Chondrocyte (in vitro differentiated cells): ENCODE measurements at regions not wholly inside any gene's neighbourhood (a gene's known extent, or its start where the extent isn't known, plus 50 kb on each side); places are given as distances from the start of the nearest gene placed in this dataset.

Experiments
- DNase-seq: peaks from one replicate; pipeline ENCODE4 v3.0.0; 2021; ENCODE audit warnings: mixed read lengths, low spot score
- H3K27ac Mint-ChIP-seq: one replicate; pipeline ENCODE4 v1.8.0; 2021; ENCODE audit warnings: mild to moderate bottlenecking, moderate library complexity, mixed read lengths; ENCODE audit not compliant: unreplicated experiment
- H3K27me3 Mint-ChIP-seq: 2 replicates; pipeline ENCODE4 v1.8.0; 2021; ENCODE audit warnings: low read depth, mixed read lengths
- H3K36me3 Mint-ChIP-seq: 2 replicates; pipeline ENCODE4 v1.8.0; 2021; ENCODE audit warnings: low read depth, mixed read lengths
- H3K4me1 Mint-ChIP-seq: 2 replicates; pipeline ENCODE4 v1.8.0; 2021; ENCODE audit warnings: low read depth, mild to moderate bottlenecking, mixed read lengths
- H3K4me3 Mint-ChIP-seq: one replicate; pipeline ENCODE4 v1.8.0; 2021; ENCODE audit warnings: mild to moderate bottlenecking, moderate library complexity, mixed read lengths; ENCODE audit not compliant: unreplicated experiment
- H3K9me3 Mint-ChIP-seq: 2 replicates; pipeline ENCODE4 v1.8.0; 2021; ENCODE audit warnings: low read depth, mixed read lengths
- TF ChIP-seq, protein P1 (sequence below): fragments of 200-600 bp; sonication (generic); IDR thresholded peaks from 2 replicates; pipeline ENCODE4 v1.5.0; 2021; ENCODE audit warnings: antibody characterized with exemption, mild to moderate bottlenecking, moderate library complexity

- Mint-ChIP-seq H3K27ac (no peak overlapping the region), H3K27me3 (no peaks in the 10 kb centered on the region), H3K4me3 (no peak overlapping the region), H3K4me1 (peaks cover 17% of the 10 kb centered on the region), H3K36me3 (peaks cover 8% of the 10 kb centered on the region), H3K9me3 (peaks cover 6% of the 10 kb centered on the region)
- no peak for DNase-seq
- TF ChIP-seq, protein P1, sequence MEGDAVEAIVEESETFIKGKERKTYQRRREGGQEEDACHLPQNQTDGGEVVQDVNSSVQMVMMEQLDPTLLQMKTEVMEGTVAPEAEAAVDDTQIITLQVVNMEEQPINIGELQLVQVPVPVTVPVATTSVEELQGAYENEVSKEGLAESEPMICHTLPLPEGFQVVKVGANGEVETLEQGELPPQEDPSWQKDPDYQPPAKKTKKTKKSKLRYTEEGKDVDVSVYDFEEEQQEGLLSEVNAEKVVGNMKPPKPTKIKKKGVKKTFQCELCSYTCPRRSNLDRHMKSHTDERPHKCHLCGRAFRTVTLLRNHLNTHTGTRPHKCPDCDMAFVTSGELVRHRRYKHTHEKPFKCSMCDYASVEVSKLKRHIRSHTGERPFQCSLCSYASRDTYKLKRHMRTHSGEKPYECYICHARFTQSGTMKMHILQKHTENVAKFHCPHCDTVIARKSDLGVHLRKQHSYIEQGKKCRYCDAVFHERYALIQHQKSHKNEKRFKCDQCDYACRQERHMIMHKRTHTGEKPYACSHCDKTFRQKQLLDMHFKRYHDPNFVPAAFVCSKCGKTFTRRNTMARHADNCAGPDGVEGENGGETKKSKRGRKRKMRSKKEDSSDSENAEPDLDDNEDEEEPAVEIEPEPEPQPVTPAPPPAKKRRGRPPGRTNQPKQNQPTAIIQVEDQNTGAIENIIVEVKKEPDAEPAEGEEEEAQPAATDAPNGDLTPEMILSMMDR, result no peak
These were observed 68.9 kb downstream of the FAM217A start for GRCh38 chr6:4010048-4010447.

- H3K36me3 Mint-ChIP-seq, result peaks cover 8% of the 10 kb centered on the region
- H3K4me1 Mint-ChIP-seq, result peaks cover 22% of the 10 kb centered on the region
- H3K9me3 Mint-ChIP-seq, result peaks cover 6% of the 10 kb centered on the region
- H3K27me3 Mint-ChIP-seq, result no peaks in the 10 kb centered on the region
- TF ChIP-seq, protein P1, result no peak
- H3K4me3 Mint-ChIP-seq, result no peak overlapping the region
- no peak for DNase-seq
- H3K27ac Mint-ChIP-seq, result peak overlapping the region; percentile 32
These were observed 68.2 kb downstream of the FAM217A start for GRCh38 chr6:4010689-4011090.

- Mint-ChIP-seq H3K36me3 (peaks cover 8% of the 10 kb centered on the region), H3K27me3 (no peaks in the 10 kb centered on the region), H3K4me1 (peaks cover 34% of the 10 kb centered on the region), H3K4me3 (no peak overlapping the region), H3K27ac (no peak overlapping the region), H3K9me3 (peaks cover 6% of the 10 kb centered on the region)
- DNase-seq, result no peak
- TF ChIP-seq, protein P1, result no peak
These were observed 66.1 kb downstream of the FAM217A start for GRCh38 chr6:4012826-4013225.

- H3K27ac Mint-ChIP-seq, result peak overlapping the region; percentile 94
These were observed 61.7 kb downstream of the FAM217A start for GRCh38 chr6:4017058-4017739.

DNA sequence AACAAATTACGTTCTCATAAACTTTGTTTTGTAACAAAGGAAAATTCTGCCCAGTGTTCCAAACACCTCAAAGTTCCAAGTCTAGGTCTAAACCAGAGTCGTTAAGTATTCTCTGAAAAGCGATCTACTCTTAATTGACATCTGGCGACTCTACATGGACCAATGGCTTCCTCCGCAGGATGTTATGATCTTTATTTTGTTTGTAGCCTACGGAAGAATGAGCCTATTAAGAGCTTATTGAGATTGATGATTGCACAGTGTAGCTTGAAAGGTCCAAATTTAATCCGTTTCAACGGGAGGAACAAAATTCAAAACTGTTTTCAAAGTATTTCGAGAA, 61.1 kb downstream of the FAM217A start:
- Mint-ChIP-seq H3K27me3 (no peaks in the 10 kb centered on the region), H3K4me1 (peaks cover 52% of the 10 kb centered on the region), H3K36me3 (peaks cover 8% of the 10 kb centered on the region), H3K27ac (peak overlapping the region; percentile 94), H3K9me3 (peaks cover 6% of the 10 kb centered on the region), H3K4me3 (peak overlapping the region; percentile 82)
- TF ChIP-seq, protein P1, result no peak
- DNase-seq, result no peak

More at GRCh38 chr6:4017058-4017739, 61.7 kb downstream of the FAM217A start:
- Mint-ChIP-seq H3K9me3 (peaks cover 6% of the 10 kb centered on the region), H3K4me1 (peaks cover 46% of the 10 kb centered on the region), H3K4me3 (peak overlapping the region; percentile 82), H3K36me3 (peaks cover 8% of the 10 kb centered on the region), H3K27me3 (no peaks in the 10 kb centered on the region)
- no peak for DNase-seq
- TF ChIP-seq, protein P1, result no peak
